Right forelimb (tissue), 1 donor: ENCODE measurements at regions not wholly inside any gene's neighbourhood (a gene's known extent, or its start where the extent isn't known, plus 50 kb on each side); places are given as distances from the start of the nearest gene placed in this dataset.
"Not testable (repeated sequence)": the region's sequence is repeated elsewhere in the genome, so short reads cannot be mapped to it uniquely, and the experiment has no call there.

Experiments used
- DNase-seq: peaks from one replicate; pipeline ENCODE4 v3.0.0-alpha.2; 2018

GRCh38 chr13:65112123-65112522, 2118.0 kb downstream of the PCDH9 start:
- DNase-seq: no peak

- DNase-seq: no peak
These were observed 2118.9 kb downstream of the PCDH9 start for GRCh38 chr13:65111223-65111622.

GRCh38 chr13:65104436-65104835, 2125.7 kb downstream of the PCDH9 start:
- not testable (repeated sequence) for DNase-seq

- DNase-seq: no peak
These were observed 2126.8 kb downstream of the PCDH9 start for GRCh38 chr13:65103351-65103750.

GRCh38 chr13:65095161-65096082, 2134.7 kb downstream of the PCDH9 start:
- no peak for DNase-seq

GRCh38 chr13:65093357-65093756, 2136.8 kb downstream of the PCDH9 start:
- DNase-seq: no peak

- DNase-seq: no peak
These were observed 2139.1 kb downstream of the PCDH9 start for GRCh38 chr13:65091031-65091430.

GRCh38 chr13:65090186-65090585, 2139.9 kb downstream of the PCDH9 start:
- peak; percentile 51 for DNase-seq

GRCh38 chr13:65088906-65089305, 2141.2 kb downstream of the PCDH9 start:
- no peak for DNase-seq

- no peak for DNase-seq
These were observed 2144.2 kb downstream of the PCDH9 start for GRCh38 chr13:65085977-65086376.

- DNase-seq: no peak
These were observed 2155.9 kb downstream of the PCDH9 start for GRCh38 chr13:65074248-65074647.

- no peak for DNase-seq
These were observed 2165.2 kb downstream of the PCDH9 start for GRCh38 chr13:65064967-65065366.

GRCh38 chr13:65063753-65064152, 2166.4 kb downstream of the PCDH9 start:
- DNase-seq: no peak

- DNase-seq: no peak
These were observed 2172.2 kb downstream of the PCDH9 start for GRCh38 chr13:65057986-65058385.

- no peak for DNase-seq
These were observed 2175.9 kb downstream of the PCDH9 start for GRCh38 chr13:65054277-65054676.

- no peak for DNase-seq
These were observed 2193.1 kb downstream of the PCDH9 start for GRCh38 chr13:65036999-65037398.

GRCh38 chr13:65035302-65035701, 2194.8 kb downstream of the PCDH9 start:
- DNase-seq: no peak

- no peak for DNase-seq
These were observed 2195.9 kb downstream of the PCDH9 start for GRCh38 chr13:65034266-65034665.

- no peak for DNase-seq
These were observed 2197.3 kb downstream of the PCDH9 start for GRCh38 chr13:65032825-65033224.

- no peak for DNase-seq
These were observed 2202.0 kb downstream of the PCDH9 start for GRCh38 chr13:65028101-65028500.

- DNase-seq: no peak
These were observed 2203.6 kb downstream of the PCDH9 start for GRCh38 chr13:65026505-65026904.

- no peak for DNase-seq
These were observed 2218.8 kb downstream of the PCDH9 start for GRCh38 chr13:65011378-65011777.

- DNase-seq: no peak
These were observed 2232.7 kb downstream of the PCDH9 start for GRCh38 chr13:64997438-64997837.

GRCh38 chr13:64993514-64994164, 2236.5 kb downstream of the PCDH9 start:
- no peak for DNase-seq
